ENCODE measurements at regions not wholly inside any gene's neighbourhood (a gene's known extent, or its start where the extent isn't known, plus 50 kb on each side); places are given as distances from the start of the nearest gene placed in this dataset.

GRCh38 chr18:41771973-41772372 is 183.1 kb upstream of the PIK3C3 start:
- WGBS, 2 experiments (ENCODE audit: extremely low coverage in 1 of 2, insufficient coverage in 1 of 2, insufficient read length in 1 of 2, insufficient replicate concordance in 2 of 2, low coverage in 1 of 2, low lambda C conversion rate in 2 of 2, missing lambda C conversion rate in 1 of 2) = 84% methylated on average over 1 of the region's 1 CpG; no CpG with 5 or more reads in 1 of the 2 experiments
- H2BK120ac ChIP-seq (replicated peaks; ENCODE audit: low read depth, low read length) = no peak overlapping the region
- H3K4me2 ChIP-seq (ENCODE audit: insufficient read depth in 1 of 2, low read depth in 2 of 2, low read length in 2 of 2) = no peak overlapping the region
- FAIRE-seq (no peak), DNase-seq (ENCODE audit: low read depth in 1 of 2, low spot score in 2 of 2) (no peak)
- no peak overlapping the region for H3K4ac ChIP-seq (replicated peaks; ENCODE audit: insufficient read length, low read depth, low read length)
- no peak overlapping the region for H3K27ac ChIP-seq (ENCODE audit: low read depth, low read length)
- no peak overlapping the region for H4K91ac ChIP-seq (replicated peaks; ENCODE audit: insufficient read length, low read length)
- CTCF ChIA-PET (ENCODE audit: partially characterized antibody) = interaction anchor here (0.8 kb wide), 1 partner anchor 127 kb away, joined by 3 read pairs; no protein-coding TSS in a partner anchor
- H2AK5ac ChIP-seq (ENCODE audit: low read depth, low read length) = no peak overlapping the region
- TF ChIP-seq KDM5A (IDR thresholded peaks at IDR 0.05; ENCODE audit: low read length) (no peak), KDM1A (IDR thresholded peaks at IDR 0.05; ENCODE audit: borderline replicate concordance, low read length) (no peak), TEAD4 (IDR thresholded peaks at IDR 0.05; ENCODE audit: low read depth, low read length) (no peak)
- POLR2A ChIA-PET (ENCODE audit: partially characterized antibody) = no interaction called here
- H3K56ac ChIP-seq (replicated peaks; ENCODE audit: insufficient read length, low read depth, low read length) = no peak overlapping the region
- H3K9ac ChIP-seq (replicated peaks in 1 of 4; ENCODE audit: extremely low read depth in 1 of 4, low read depth in 3 of 4, low read length in 3 of 4) = no peak overlapping the region
- H2BK20ac ChIP-seq (ENCODE audit: low read length) = no peak overlapping the region
- H3K27me3 ChIP-seq (replicated peaks in 1 of 4; ENCODE audit: control insufficient read depth in 3 of 4, extremely low read depth in 1 of 4, insufficient read depth in 3 of 4, low read length in 3 of 4) = no peaks in the 10 kb centered on the region
- no peak overlapping the region for H3K4me3 ChIP-seq (ENCODE audit: extremely low read depth in 1 of 4, insufficient read depth in 2 of 4, low read depth in 3 of 4, low read length in 4 of 4)
- no peaks in the 10 kb centered on the region for H3K79me1 ChIP-seq (ENCODE audit: low read depth, low read length)
- H3K18ac ChIP-seq (ENCODE audit: extremely low read depth, low read length) = no peak overlapping the region
- no peaks in the 10 kb centered on the region for H3K36me3 ChIP-seq (ENCODE audit: control insufficient read depth in 2 of 4, insufficient read depth in 4 of 4, low read length in 3 of 4)
- no peak overlapping the region for H2BK5ac ChIP-seq (ENCODE audit: low read depth, low read length)
- H3K23ac ChIP-seq (ENCODE audit: insufficient read length) = no peak overlapping the region
- no peaks in the 10 kb centered on the region for H3K23me2 ChIP-seq (ENCODE audit: low read depth, low read length)
- no peak overlapping the region for H2BK12ac ChIP-seq (ENCODE audit: low read depth, low read length)
- no peak overlapping the region for H2BK15ac ChIP-seq (ENCODE audit: low read length)
- H2AFZ ChIP-seq (ENCODE audit: low read length) = no peak overlapping the region
- no peaks in the 10 kb centered on the region for H4K20me1 ChIP-seq (replicated peaks in 1 of 2; ENCODE audit: control insufficient read depth in 1 of 2, insufficient read depth in 2 of 2, low read length in 2 of 2)
- no peak overlapping the region for H4K5ac ChIP-seq (ENCODE audit: insufficient read length, low read depth, low read length)
- no peak overlapping the region for H4K8ac ChIP-seq (ENCODE audit: extremely low read depth, insufficient read depth, low read length)
- no peak overlapping the region for H3K14ac ChIP-seq (ENCODE audit: insufficient read length)
- no peaks in the 10 kb centered on the region for H3K79me2 ChIP-seq (ENCODE audit: control insufficient read depth in 1 of 2, insufficient read depth in 2 of 2, low read length in 2 of 2)
- no peaks in the 10 kb centered on the region for H3K4me1 ChIP-seq (replicated peaks in 1 of 4; ENCODE audit: control insufficient read depth in 3 of 4, insufficient read depth in 4 of 4, low read length in 3 of 4)
- H3K9me3 ChIP-seq (ENCODE audit: insufficient read depth in 2 of 2, low read depth in 1 of 2, low read length in 1 of 2) = no peaks in the 10 kb centered on the region

All from H1 (cell line).